ENCODE measurements at regions not wholly inside any gene's neighbourhood (a gene's known extent, or its start where the extent isn't known, plus 50 kb on each side); places are given as distances from the start of the nearest gene placed in this dataset.
A peak's percentile ranks its signal among the peaks of the same experiment; 100 is the strongest.

DNA sequence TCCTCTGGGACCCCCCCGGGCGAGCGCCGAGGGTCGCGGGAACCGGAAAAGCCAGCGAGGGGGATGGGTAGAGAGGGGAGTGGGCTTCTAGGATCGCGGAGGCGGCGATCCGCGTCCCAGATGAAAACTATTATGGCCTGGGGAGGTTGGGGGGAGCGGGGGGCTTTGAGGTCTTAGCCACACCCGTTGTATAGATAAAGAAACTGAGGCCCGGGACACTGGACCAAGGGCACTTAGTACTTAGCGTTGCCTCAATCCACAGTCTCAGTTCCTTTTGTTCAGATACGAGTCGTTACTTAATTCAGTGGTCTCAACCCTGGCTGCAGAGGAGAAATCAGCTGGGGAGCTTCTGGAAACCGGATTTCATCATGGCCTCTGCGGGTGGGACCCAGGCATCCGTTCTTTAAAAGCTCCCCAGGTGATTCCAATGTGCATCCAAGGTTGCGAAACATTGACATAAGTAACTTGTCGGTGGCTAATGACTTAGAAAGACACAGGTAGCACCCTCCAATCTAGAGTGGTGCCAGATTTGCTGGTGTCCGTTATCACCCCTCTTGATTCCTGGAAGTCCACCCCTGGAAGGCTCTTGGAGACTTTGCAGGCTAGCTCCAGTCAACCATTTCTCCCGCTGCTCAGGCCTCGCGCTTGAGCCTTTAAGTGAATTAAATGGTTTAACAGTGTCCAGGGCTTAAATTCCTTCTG is 90.7 kb downstream of the GEMIN8 start (continued):
- peak; percentile 7; the same call in 1 of the 2 replicates for TF ChIP-seq PRDM4 (tag by site-specific recombination; IDR thresholded peaks at IDR 0.05)
- TF ChIP-seq ZNF837 (tag by site-specific recombination; IDR thresholded peaks at IDR 0.05), result no peak
- TF ChIP-seq, protein P1, sequence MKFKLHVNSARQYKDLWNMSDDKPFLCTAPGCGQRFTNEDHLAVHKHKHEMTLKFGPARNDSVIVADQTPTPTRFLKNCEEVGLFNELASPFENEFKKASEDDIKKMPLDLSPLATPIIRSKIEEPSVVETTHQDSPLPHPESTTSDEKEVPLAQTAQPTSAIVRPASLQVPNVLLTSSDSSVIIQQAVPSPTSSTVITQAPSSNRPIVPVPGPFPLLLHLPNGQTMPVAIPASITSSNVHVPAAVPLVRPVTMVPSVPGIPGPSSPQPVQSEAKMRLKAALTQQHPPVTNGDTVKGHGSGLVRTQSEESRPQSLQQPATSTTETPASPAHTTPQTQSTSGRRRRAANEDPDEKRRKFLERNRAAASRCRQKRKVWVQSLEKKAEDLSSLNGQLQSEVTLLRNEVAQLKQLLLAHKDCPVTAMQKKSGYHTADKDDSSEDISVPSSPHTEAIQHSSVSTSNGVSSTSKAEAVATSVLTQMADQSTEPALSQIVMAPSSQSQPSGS (tag by site-specific recombination; IDR thresholded peaks at IDR 0.05; ENCODE audit: low read depth), result 0 out of 2 replicates have a peak, but pooled peaks have one; percentile 35
- TF ChIP-seq ZNF114 (tag by site-specific recombination; IDR thresholded peaks at IDR 0.05), result no peak
- TF ChIP-seq ZNF776 (tag by site-specific recombination; IDR thresholded peaks at IDR 0.05; ENCODE audit: borderline replicate concordance), result no peak
- no peak for TF ChIP-seq ZNF571 (tag by site-specific recombination; IDR thresholded peaks at IDR 0.05)
- TF ChIP-seq, protein P2, sequence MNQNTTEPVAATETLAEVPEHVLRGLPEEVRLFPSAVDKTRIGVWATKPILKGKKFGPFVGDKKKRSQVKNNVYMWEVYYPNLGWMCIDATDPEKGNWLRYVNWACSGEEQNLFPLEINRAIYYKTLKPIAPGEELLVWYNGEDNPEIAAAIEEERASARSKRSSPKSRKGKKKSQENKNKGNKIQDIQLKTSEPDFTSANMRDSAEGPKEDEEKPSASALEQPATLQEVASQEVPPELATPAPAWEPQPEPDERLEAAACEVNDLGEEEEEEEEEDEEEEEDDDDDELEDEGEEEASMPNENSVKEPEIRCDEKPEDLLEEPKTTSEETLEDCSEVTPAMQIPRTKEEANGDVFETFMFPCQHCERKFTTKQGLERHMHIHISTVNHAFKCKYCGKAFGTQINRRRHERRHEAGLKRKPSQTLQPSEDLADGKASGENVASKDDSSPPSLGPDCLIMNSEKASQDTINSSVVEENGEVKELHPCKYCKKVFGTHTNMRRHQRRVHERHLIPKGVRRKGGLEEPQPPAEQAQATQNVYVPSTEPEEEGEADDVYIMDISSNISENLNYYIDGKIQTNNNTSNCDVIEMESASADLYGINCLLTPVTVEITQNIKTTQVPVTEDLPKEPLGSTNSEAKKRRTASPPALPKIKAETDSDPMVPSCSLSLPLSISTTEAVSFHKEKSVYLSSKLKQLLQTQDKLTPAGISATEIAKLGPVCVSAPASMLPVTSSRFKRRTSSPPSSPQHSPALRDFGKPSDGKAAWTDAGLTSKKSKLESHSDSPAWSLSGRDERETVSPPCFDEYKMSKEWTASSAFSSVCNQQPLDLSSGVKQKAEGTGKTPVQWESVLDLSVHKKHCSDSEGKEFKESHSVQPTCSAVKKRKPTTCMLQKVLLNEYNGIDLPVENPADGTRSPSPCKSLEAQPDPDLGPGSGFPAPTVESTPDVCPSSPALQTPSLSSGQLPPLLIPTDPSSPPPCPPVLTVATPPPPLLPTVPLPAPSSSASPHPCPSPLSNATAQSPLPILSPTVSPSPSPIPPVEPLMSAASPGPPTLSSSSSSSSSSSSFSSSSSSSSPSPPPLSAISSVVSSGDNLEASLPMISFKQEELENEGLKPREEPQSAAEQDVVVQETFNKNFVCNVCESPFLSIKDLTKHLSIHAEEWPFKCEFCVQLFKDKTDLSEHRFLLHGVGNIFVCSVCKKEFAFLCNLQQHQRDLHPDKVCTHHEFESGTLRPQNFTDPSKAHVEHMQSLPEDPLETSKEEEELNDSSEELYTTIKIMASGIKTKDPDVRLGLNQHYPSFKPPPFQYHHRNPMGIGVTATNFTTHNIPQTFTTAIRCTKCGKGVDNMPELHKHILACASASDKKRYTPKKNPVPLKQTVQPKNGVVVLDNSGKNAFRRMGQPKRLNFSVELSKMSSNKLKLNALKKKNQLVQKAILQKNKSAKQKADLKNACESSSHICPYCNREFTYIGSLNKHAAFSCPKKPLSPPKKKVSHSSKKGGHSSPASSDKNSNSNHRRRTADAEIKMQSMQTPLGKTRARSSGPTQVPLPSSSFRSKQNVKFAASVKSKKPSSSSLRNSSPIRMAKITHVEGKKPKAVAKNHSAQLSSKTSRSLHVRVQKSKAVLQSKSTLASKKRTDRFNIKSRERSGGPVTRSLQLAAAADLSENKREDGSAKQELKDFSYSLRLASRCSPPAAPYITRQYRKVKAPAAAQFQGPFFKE (tag by site-specific recombination; IDR thresholded peaks at IDR 0.05; ENCODE audit: borderline replicate concordance), result no peak
- no peak for TF ChIP-seq ZNF624 (tag by site-specific recombination; IDR thresholded peaks at IDR 0.05)
- TF ChIP-seq ZNF202 (tag by site-specific recombination; IDR thresholded peaks at IDR 0.05; ENCODE audit: borderline replicate concordance), result no peak
- TF ChIP-seq ZNF514 (tag by site-specific recombination; IDR thresholded peaks at IDR 0.05), result no peak
- no peak for TF ChIP-seq ZNF148 (tag by site-specific recombination; IDR thresholded peaks at IDR 0.05; ENCODE audit: borderline replicate concordance)
- no peak for TF ChIP-seq ZNF19 (tag by site-specific recombination; IDR thresholded peaks at IDR 0.05; ENCODE audit: low read depth)
- no peak for TF ChIP-seq ZNF792 (tag by site-specific recombination; IDR thresholded peaks at IDR 0.05)
- TF ChIP-seq ZBTB48 (tag by site-specific recombination; IDR thresholded peaks at IDR 0.05), result no peak
- TF ChIP-seq OSR2 (tag by site-specific recombination; IDR thresholded peaks at IDR 0.05), result peak; percentile 78
- no peak for TF ChIP-seq ZNF426 (tag by site-specific recombination; IDR thresholded peaks at IDR 0.05)
- no peak for TF ChIP-seq RBAK (tag by site-specific recombination; IDR thresholded peaks at IDR 0.05)
- TF ChIP-seq ZBTB10 (tag by site-specific recombination; IDR thresholded peaks at IDR 0.05), result no peak
- no peak for TF ChIP-seq SP3 (tag by site-specific recombination; IDR thresholded peaks at IDR 0.05)
- no peak for TF ChIP-seq ZFP3 (tag by site-specific recombination; IDR thresholded peaks at IDR 0.05; ENCODE audit: low read depth)
- TF ChIP-seq EGR2 (tag by site-specific recombination; IDR thresholded peaks at IDR 0.05; ENCODE audit: low read depth), result no peak
- TF ChIP-seq ZEB2 (tag by site-specific recombination; IDR thresholded peaks at IDR 0.05), result peak; percentile 15; the same call in 1 of the 2 replicates
- peak; percentile 83 for TF ChIP-seq ZNF692 (tag by site-specific recombination; IDR thresholded peaks at IDR 0.05)
